HEK293 (cell line): ENCODE measurements at regions not wholly inside any gene's neighbourhood (a gene's known extent, or its start where the extent isn't known, plus 50 kb on each side); places are given as distances from the start of the nearest gene placed in this dataset.

Experiments used
- CTCF ChIA-PET: fragments of 350-600 bp; formaldehyde crosslinking; extraction: SDS; loops from one replicate; lab custom pipeline; 2021; ENCODE audit warnings: antibody characterized with exemption; lab: Yijun Ruan, JAX
- POLR2A ChIA-PET: fragments of 300-600 bp; formaldehyde crosslinking; extraction: SDS; loops from one replicate; lab custom pipeline; 2020; ENCODE audit warnings: antibody characterized with exemption, inconsistent platforms; lab: Yijun Ruan, JAX
- H3K27ac ChIP-seq: fragments of 200-500 bp; sonication (Bioruptor generic); 2 replicates; pipeline ENCODE4 v1.5.1; 2014; ENCODE audit warnings: low read depth, low read length, control low read depth, inconsistent platforms; ENCODE audit errors: extremely low read depth
- H3K36me3 ChIP-seq, 2 experiments: fragments of 200-500 bp in 1 of 2; sonication (Bioruptor generic) in 1 of 2; 1 replicate in 1 of 2; 2 replicates in 1 of 2; pipeline ENCODE4 v1.5.1; 2014 to 2017; ENCODE audit warnings: inconsistent platforms in 2 of 2, low read length in 2 of 2; ENCODE audit not compliant: control insufficient read depth in 2 of 2, insufficient read depth in 1 of 2
- H3K4me1 ChIP-seq: fragments of 200-500 bp; sonication (Bioruptor generic); 2 replicates; pipeline ENCODE4 v1.5.1; 2014; ENCODE audit warnings: mild to moderate bottlenecking, low read length, inconsistent platforms; ENCODE audit not compliant: control insufficient read depth, insufficient read depth
- H3K4me3 ChIP-seq: 2 replicates; pipeline ENCODE4 v1.5.1; 2011; ENCODE audit warnings: low read depth, mild to moderate bottlenecking, control low read depth, low read length, moderate library complexity
- H3K9me3 ChIP-seq: fragments of 200-500 bp; sonication (Bioruptor generic); 2 replicates; pipeline ENCODE4 v1.5.1; 2014; ENCODE audit warnings: low read depth, low read length, inconsistent platforms; ENCODE audit not compliant: control insufficient read depth, insufficient read depth
- ATF2 ChIP-seq: fragments of 450-650 bp; formaldehyde crosslinking; IDR thresholded peaks from 2 replicates; pipeline ENCODE4 v1.5.1; 2016; ENCODE audit warnings: missing biosample characterization, missing genetic modification characterization, low read depth
- BCL11A ChIP-seq: fragments of 450-650 bp; formaldehyde crosslinking; IDR thresholded peaks from 2 replicates; pipeline ENCODE4 v1.5.1; 2016; ENCODE audit warnings: low read depth, missing biosample characterization, missing genetic modification characterization
- BCL11B ChIP-seq: fragments of 450-650 bp; formaldehyde crosslinking; IDR thresholded peaks from 2 replicates; pipeline ENCODE4 v1.5.1; 2016; ENCODE audit warnings: low read depth, missing biosample characterization, missing genetic modification characterization
- IKZF3 ChIP-seq: fragments of 450-650 bp; IDR thresholded peaks from 2 replicates; pipeline ENCODE4 v1.5.0; 2018; ENCODE audit warnings: missing biosample characterization, mild to moderate bottlenecking, missing genetic modification characterization, moderate library complexity
- PRDM10 ChIP-seq: fragments of 450-650 bp; formaldehyde crosslinking; IDR thresholded peaks from 2 replicates; pipeline ENCODE4 v1.5.1; 2016; ENCODE audit warnings: missing biosample characterization, missing genetic modification characterization
- ZBTB20 ChIP-seq: fragments of 450-650 bp; formaldehyde crosslinking; IDR thresholded peaks from 2 replicates; pipeline ENCODE4 v1.5.1; 2016; ENCODE audit warnings: missing biosample characterization, missing genetic modification characterization
- ZNF146 ChIP-seq: fragments of 450-650 bp; formaldehyde crosslinking; IDR thresholded peaks from 2 replicates; pipeline ENCODE4 v1.5.1; 2016; ENCODE audit warnings: missing biosample characterization, missing genetic modification characterization
- ZNF239 ChIP-seq: fragments of 450-650 bp; formaldehyde crosslinking; IDR thresholded peaks from 2 replicates; pipeline ENCODE4 v1.5.1; 2016; ENCODE audit warnings: missing biosample characterization, missing genetic modification characterization
- ZNF311 ChIP-seq: fragments of 450-650 bp; formaldehyde crosslinking; IDR thresholded peaks from 2 replicates; pipeline ENCODE4 v1.5.1; 2017; ENCODE audit warnings: missing biosample characterization, missing genetic modification characterization, borderline replicate concordance
- ZNF610 ChIP-seq: fragments of 450-650 bp; formaldehyde crosslinking; IDR thresholded peaks from 2 replicates; pipeline ENCODE4 v1.5.1; 2016; ENCODE audit warnings: missing biosample characterization, missing genetic modification characterization, borderline replicate concordance
- ZNF660 ChIP-seq: fragments of 450-650 bp; IDR thresholded peaks from 2 replicates; pipeline ENCODE4 v1.5.1; 2018; ENCODE audit warnings: missing biosample characterization, mild to moderate bottlenecking, missing genetic modification characterization
- TF ChIP-seq, protein P1 (sequence below): sonication (generic); formaldehyde crosslinking; IDR thresholded peaks from 2 replicates; pipeline ENCODE4 v1.8.1; 2022; ENCODE audit warnings: mild to moderate bottlenecking, moderate library complexity, missing genetic modification reagents
- TF ChIP-seq, protein P2 (sequence below): fragments of 450-650 bp; formaldehyde crosslinking; conservative IDR thresholded peaks from 2 replicates; pipeline ENCODE4 v1.5.1; 2016; ENCODE audit warnings: low read depth, missing biosample characterization, missing genetic modification characterization
- TF ChIP-seq, protein P3 (sequence below): fragments of 450-650 bp; formaldehyde crosslinking; IDR thresholded peaks from 2 replicates; pipeline ENCODE4 v1.5.1; 2016; ENCODE audit warnings: missing biosample characterization, missing genetic modification characterization
- TF ChIP-seq, protein P4 (sequence below): fragments of 450-650 bp; formaldehyde crosslinking; IDR thresholded peaks from 2 replicates; pipeline ENCODE4 v1.5.1; 2016; ENCODE audit warnings: missing biosample characterization, missing genetic modification characterization

DNA sequence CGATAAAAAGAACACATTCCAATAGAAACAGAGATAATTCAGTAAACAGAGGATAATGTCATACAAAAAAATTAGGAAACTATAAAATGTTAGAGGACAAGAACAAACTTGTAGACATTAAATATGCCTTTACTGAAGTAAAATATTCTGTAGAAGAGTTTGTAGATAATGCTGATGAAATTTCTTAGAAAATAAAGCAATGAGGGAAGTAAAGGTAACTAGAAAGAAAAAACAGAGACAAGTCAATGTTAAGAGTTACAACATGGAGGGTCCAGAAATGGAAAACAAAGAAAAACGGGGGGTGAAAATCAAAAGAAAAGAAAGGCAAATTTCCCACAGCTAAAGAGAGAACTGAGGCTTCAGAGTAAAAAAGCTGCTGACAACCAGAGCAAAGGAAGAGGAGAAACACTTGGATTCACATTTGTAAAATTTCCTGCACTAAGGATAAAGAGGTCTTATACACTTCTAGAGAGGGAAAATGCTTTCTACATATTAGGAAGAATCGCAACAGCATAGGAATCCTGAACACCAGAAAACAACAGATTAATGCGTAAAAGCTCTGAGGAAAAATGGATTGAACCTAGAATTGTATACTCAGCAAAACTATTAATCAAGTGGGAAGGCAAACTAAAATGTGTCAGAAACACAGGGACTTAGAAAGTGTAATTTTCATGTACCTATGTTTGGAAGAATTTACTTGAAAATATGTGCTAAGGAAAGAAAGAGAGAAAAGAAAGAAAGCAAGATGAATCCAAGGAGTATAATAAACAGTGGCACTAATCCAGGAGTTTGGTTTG is 55.0 kb upstream of the AGR3 start:
- Histone ChIP-seq H3K9me3 (no peaks in the 10 kb centered on the region), H3K36me3 (no peaks in the 10 kb centered on the region), H3K27ac (no peak overlapping the region), H3K4me3 (no peak overlapping the region), H3K4me1 (no peaks in the 10 kb centered on the region)
- TF ChIP-seq ATF2 (tag by site-specific recombination) (no peak), ZNF610 (no peak), ZNF311 (tag by site-specific recombination) (no peak), ZNF660 (tag by site-specific recombination) (no peak), ZBTB20 (tag by site-specific recombination) (no peak), IKZF3 (tag by site-specific recombination) (no peak), ZNF239 (tag by site-specific recombination) (no peak), PRDM10 (tag by site-specific recombination) (no peak), BCL11B (tag by site-specific recombination) (no peak), ZNF146 (tag by site-specific recombination) (no peak), BCL11A (tag by site-specific recombination) (no peak)
- TF ChIP-seq, protein P1, sequence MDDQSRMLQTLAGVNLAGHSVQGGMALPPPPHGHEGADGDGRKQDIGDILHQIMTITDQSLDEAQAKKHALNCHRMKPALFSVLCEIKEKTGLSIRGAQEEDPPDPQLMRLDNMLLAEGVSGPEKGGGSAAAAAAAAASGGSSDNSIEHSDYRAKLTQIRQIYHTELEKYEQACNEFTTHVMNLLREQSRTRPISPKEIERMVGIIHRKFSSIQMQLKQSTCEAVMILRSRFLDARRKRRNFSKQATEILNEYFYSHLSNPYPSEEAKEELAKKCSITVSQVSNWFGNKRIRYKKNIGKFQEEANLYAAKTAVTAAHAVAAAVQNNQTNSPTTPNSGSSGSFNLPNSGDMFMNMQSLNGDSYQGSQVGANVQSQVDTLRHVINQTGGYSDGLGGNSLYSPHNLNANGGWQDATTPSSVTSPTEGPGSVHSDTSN (CRISPR knock-in tag) = no peak
- TF ChIP-seq, protein P2, sequence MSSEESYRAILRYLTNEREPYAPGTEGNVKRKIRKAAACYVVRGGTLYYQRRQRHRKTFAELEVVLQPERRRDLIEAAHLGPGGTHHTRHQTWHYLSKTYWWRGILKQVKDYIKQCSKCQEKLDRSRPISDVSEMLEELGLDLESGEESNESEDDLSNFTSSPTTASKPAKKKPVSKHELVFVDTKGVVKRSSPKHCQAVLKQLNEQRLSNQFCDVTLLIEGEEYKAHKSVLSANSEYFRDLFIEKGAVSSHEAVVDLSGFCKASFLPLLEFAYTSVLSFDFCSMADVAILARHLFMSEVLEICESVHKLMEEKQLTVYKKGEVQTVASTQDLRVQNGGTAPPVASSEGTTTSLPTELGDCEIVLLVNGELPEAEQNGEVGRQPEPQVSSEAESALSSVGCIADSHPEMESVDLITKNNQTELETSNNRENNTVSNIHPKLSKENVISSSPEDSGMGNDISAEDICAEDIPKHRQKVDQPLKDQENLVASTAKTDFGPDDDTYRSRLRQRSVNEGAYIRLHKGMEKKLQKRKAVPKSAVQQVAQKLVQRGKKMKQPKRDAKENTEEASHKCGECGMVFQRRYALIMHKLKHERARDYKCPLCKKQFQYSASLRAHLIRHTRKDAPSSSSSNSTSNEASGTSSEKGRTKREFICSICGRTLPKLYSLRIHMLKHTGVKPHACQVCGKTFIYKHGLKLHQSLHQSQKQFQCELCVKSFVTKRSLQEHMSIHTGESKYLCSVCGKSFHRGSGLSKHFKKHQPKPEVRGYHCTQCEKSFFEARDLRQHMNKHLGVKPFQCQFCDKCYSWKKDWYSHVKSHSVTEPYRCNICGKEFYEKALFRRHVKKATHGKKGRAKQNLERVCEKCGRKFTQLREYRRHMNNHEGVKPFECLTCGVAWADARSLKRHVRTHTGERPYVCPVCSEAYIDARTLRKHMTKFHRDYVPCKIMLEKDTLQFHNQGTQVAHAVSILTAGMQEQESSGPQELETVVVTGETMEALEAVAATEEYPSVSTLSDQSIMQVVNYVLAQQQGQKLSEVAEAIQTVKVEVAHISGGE (tag by site-specific recombination) = no peak
- TF ChIP-seq, protein P3, sequence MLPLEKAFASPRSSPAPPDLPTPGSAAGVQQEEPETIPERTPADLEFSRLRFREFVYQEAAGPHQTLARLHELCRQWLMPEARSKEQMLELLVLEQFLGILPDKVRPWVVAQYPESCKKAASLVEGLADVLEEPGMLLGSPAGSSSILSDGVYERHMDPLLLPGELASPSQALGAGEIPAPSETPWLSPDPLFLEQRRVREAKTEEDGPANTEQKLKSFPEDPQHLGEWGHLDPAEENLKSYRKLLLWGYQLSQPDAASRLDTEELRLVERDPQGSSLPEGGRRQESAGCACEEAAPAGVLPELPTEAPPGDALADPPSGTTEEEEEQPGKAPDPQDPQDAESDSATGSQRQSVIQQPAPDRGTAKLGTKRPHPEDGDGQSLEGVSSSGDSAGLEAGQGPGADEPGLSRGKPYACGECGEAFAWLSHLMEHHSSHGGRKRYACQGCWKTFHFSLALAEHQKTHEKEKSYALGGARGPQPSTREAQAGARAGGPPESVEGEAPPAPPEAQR = no peak
- TF ChIP-seq, protein P4, sequence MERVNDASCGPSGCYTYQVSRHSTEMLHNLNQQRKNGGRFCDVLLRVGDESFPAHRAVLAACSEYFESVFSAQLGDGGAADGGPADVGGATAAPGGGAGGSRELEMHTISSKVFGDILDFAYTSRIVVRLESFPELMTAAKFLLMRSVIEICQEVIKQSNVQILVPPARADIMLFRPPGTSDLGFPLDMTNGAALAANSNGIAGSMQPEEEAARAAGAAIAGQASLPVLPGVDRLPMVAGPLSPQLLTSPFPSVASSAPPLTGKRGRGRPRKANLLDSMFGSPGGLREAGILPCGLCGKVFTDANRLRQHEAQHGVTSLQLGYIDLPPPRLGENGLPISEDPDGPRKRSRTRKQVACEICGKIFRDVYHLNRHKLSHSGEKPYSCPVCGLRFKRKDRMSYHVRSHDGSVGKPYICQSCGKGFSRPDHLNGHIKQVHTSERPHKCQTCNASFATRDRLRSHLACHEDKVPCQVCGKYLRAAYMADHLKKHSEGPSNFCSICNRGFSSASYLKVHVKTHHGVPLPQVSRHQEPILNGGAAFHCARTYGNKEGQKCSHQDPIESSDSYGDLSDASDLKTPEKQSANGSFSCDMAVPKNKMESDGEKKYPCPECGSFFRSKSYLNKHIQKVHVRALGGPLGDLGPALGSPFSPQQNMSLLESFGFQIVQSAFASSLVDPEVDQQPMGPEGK (tag by site-specific recombination) = no peak
- POLR2A ChIA-PET = no interaction called here
- CTCF ChIA-PET = interaction anchor here (0.6 kb wide), 1 partner anchor 19 kb away, joined by 4 read pairs; no protein-coding TSS in a partner anchor
